DOHH2 (cell line): ENCODE measurements at regions not wholly inside any gene's neighbourhood (a gene's known extent, or its start where the extent isn't known, plus 50 kb on each side); places are given as distances from the start of the nearest gene placed in this dataset.
A peak's percentile ranks its signal among the peaks of the same experiment; 100 is the strongest.

Experiments
- H3F3A ChIP-seq: fragments of 200-600 bp; sonication (generic), shearing (Covaris generic); 2 replicates; pipeline ENCODE4 v1.6.0; 2016; ENCODE audit warnings: antibody characterized with exemption, mild to moderate bottlenecking; ENCODE audit not compliant: control insufficient read depth, insufficient read depth
- H3K27ac ChIP-seq: fragments of 200-600 bp; sonication (generic); 2 replicates; pipeline ENCODE4 v1.5.1; 2014; ENCODE audit warnings: low read depth, mild to moderate bottlenecking, low read length, moderate library complexity
- H3K27me3 ChIP-seq: fragments of 200-600 bp; sonication (generic); 2 replicates; pipeline ENCODE4 v1.6.1; 2014; ENCODE audit warnings: mild to moderate bottlenecking, low read length, mixed read lengths; ENCODE audit not compliant: control insufficient read depth
- H3K36me3 ChIP-seq: fragments of 200-600 bp; sonication (generic); 2 replicates; pipeline ENCODE4 v1.6.1; 2014; ENCODE audit warnings: mild to moderate bottlenecking, low read length, moderate library complexity, mixed read lengths; ENCODE audit not compliant: control insufficient read depth
- H3K4me1 ChIP-seq: fragments of 200-600 bp; sonication (generic); 2 replicates; pipeline ENCODE4 v1.6.1; 2014; ENCODE audit warnings: mild to moderate bottlenecking, low read length, mixed read lengths; ENCODE audit not compliant: control insufficient read depth
- H3K4me2 ChIP-seq: fragments of 200-600 bp; sonication (generic); 2 replicates; pipeline ENCODE4 v1.6.0; 2014; ENCODE audit warnings: mild to moderate bottlenecking, low read length, moderate library complexity
- H3K4me3 ChIP-seq: fragments of 200-600 bp; sonication (generic); 2 replicates; pipeline ENCODE4 v1.5.1; 2014; ENCODE audit warnings: mild to moderate bottlenecking, low read length, mixed read lengths
- H3K79me2 ChIP-seq: fragments of 200-600 bp; sonication (generic); 2 replicates; pipeline ENCODE4 v1.6.1; 2014; ENCODE audit warnings: mild to moderate bottlenecking, low read length, mixed read lengths; ENCODE audit not compliant: control insufficient read depth
- H3K9me2 ChIP-seq: fragments of 200-600 bp; sonication (generic); replicated peaks from 2 replicates; pipeline ENCODE4 v1.6.1; 2014; ENCODE audit warnings: mild to moderate bottlenecking, low read length, mixed read lengths; ENCODE audit not compliant: control insufficient read depth
- H3K9me3 ChIP-seq: fragments of 200-600 bp; sonication (generic); 2 replicates; pipeline ENCODE4 v1.6.1; 2014; ENCODE audit warnings: antibody characterized with exemption, low read length, mixed read lengths; ENCODE audit not compliant: control insufficient read depth, insufficient read depth
- H4K20me1 ChIP-seq: fragments of 200-600 bp; sonication (generic); 2 replicates; pipeline ENCODE4 v1.6.0; 2014; ENCODE audit warnings: low read depth, mild to moderate bottlenecking, antibody characterized with exemption, low read length, moderate library complexity; ENCODE audit not compliant: control insufficient read depth, insufficient read depth
- CTCF ChIP-seq: fragments of 200-600 bp; sonication (generic); IDR thresholded peaks from one replicate; pipeline ENCODE4 v1.5.1; 2014; ENCODE audit warnings: antibody characterized with exemption, mild to moderate bottlenecking, low read depth, low read length; ENCODE audit not compliant: poor library complexity, severe bottlenecking
- EZH2phosphoT487 ChIP-seq: fragments of 200-600 bp; sonication (generic); IDR thresholded peaks from 2 replicates; pipeline ENCODE4 v1.6.1; 2017; ENCODE audit warnings: borderline replicate concordance, mild to moderate bottlenecking, antibody characterized with exemption, low read length, moderate library complexity, mixed read lengths

DNA sequence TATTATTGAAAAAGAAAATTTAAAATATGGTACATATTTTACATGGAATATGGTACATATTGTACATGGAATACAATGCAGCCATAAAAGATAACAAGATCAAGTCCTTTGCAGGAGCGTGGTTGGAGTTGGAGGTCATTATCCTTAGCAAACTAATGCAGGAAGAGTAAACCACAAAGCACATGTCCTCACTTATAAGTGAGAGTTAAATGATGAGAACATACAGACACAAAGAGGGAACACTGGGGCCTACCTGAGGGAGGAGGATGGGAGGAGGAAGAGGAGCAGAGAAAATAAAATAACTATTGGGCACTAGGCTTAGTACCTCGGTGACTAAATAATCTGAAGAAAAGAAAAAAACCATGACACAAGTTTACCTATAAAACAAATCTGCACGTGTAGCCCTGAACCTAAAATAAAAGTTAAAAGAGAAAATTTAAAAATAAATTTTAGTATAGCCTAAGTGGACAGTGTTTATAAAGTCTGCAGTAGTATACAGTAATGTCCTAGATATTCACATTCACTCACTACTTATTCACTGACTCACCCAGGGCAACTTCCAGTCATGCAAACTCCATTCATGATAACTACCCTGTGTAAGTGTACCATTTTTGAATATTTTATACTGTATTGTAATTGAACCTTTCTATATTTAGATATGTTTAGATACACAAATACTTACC is 204.4 kb downstream of the FAM76B start:
- Histone ChIP-seq H3K4me2 (no peak overlapping the region), H3K9me2 (no peaks in the 10 kb centered on the region), H3K4me3 (no peak overlapping the region), H4K20me1 (no peaks in the 10 kb centered on the region), H3K4me1 (peaks cover 9% of the 10 kb centered on the region), H3K36me3 (no peaks in the 10 kb centered on the region), H3K9me3 (no peaks in the 10 kb centered on the region), H3F3A (no peaks in the 10 kb centered on the region), H3K27me3 (no peaks in the 10 kb centered on the region), H3K79me2 (no peaks in the 10 kb centered on the region), H3K27ac (no peak overlapping the region)
- TF ChIP-seq CTCF, result no peak
- TF ChIP-seq EZH2phosphoT487, result no peak

DNA sequence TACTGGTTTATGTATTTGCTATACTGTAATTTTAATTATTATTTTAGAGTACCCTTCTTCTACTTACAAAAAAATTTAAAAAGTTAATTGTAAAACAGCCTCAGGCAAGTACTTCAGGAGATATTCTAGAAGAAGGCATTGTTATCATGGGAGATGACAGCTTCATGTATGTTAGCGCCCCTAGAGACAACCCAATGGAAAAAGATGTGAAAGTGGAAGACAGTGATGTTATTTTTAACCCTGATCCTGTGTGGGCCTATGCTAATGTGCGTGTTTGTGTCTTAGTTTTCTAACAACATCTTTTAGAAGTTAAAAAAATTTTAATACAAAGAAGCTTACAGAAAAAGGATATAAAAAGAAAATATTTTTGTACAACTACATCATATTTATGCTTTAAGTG is 205.0 kb downstream of the FAM76B start:
- Histone ChIP-seq H3K79me2 (no peaks in the 10 kb centered on the region), H3K9me3 (no peaks in the 10 kb centered on the region)

DNA sequence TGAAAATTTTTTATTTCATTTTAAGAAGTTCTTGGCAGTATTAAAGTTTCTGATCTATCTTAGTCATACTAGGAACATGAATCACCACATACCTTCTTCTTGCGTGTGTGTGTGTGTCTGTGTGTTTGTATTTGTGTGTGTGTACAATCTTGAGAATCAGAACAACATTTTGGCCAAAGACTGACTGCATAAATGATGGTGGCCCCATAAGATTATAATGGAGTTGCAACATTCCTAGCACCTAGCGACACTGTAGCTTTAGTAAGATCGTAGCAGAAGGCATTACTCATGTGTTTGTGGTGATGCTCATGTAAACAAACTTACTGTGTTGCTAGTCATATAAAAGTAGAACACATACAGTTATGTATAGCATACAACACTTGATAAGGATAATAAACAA is 205.4 kb downstream of the FAM76B start:
- H3K4me2 ChIP-seq, result no peak overlapping the region
- no peaks in the 10 kb centered on the region for H3K9me3 ChIP-seq
- no peaks in the 10 kb centered on the region for H3K9me2 ChIP-seq

More for the DNA sequence above, 205.0 kb downstream of the FAM76B start:
- no peaks in the 10 kb centered on the region for H3K9me2 ChIP-seq
- H3K27ac ChIP-seq, result no peak overlapping the region
- H3K36me3 ChIP-seq, result no peaks in the 10 kb centered on the region
- H3K4me1 ChIP-seq, result peaks cover 9% of the 10 kb centered on the region
- H3K4me2 ChIP-seq, result no peak overlapping the region
- no peaks in the 10 kb centered on the region for H3F3A ChIP-seq
- TF ChIP-seq EZH2phosphoT487 (no peak), CTCF (peak; percentile 31)
- H4K20me1 ChIP-seq, result no peaks in the 10 kb centered on the region
- no peak overlapping the region for H3K4me3 ChIP-seq
- no peaks in the 10 kb centered on the region for H3K27me3 ChIP-seq

More for the DNA sequence above, 205.4 kb downstream of the FAM76B start:
- H3K36me3 ChIP-seq, result no peaks in the 10 kb centered on the region
- no peak overlapping the region for H3K27ac ChIP-seq
- no peaks in the 10 kb centered on the region for H3K79me2 ChIP-seq
- H3K27me3 ChIP-seq, result no peaks in the 10 kb centered on the region
- H3K4me3 ChIP-seq, result no peak overlapping the region
- H4K20me1 ChIP-seq, result no peaks in the 10 kb centered on the region
- H3K4me1 ChIP-seq, result peaks cover 9% of the 10 kb centered on the region
- no peak for TF ChIP-seq EZH2phosphoT487
- no peak for TF ChIP-seq CTCF
- H3F3A ChIP-seq, result no peaks in the 10 kb centered on the region
